Mucosa of descending colon (tissue), 3 donors: ENCODE measurements at regions not wholly inside any gene's neighbourhood (a gene's known extent, or its start where the extent isn't known, plus 50 kb on each side); places are given as distances from the start of the nearest gene placed in this dataset.

Source experiments
- ATAC-seq: fragments of 200-7000 bp; cut with Tn5 transposase; one replicate; pipeline ENCODE4 v1.9.1; 2020; ENCODE audit warnings: mild to moderate bottlenecking, moderate library complexity
- DNase-seq, 3 donors: peaks; one replicate each; pipeline ENCODE4 v3.0.0-alpha.2; 2020
- H3K36me3 ChIP-seq: fragments of 200-600 bp; one replicate; pipeline ENCODE4 v1.8.0; 2021; ENCODE audit warnings: low read depth, mild to moderate bottlenecking
- H3K4me1 ChIP-seq: fragments of 200-600 bp; one replicate; pipeline ENCODE4 v1.8.0; 2021; ENCODE audit warnings: low read depth, mild to moderate bottlenecking
- H3K4me3 ChIP-seq: fragments of 200-600 bp; one replicate; pipeline ENCODE4 v1.8.0; 2021; ENCODE audit warnings: mild to moderate bottlenecking
- H3K9me3 ChIP-seq: fragments of 200-600 bp; one replicate; pipeline ENCODE4 v1.8.0; 2021; ENCODE audit warnings: mild to moderate bottlenecking
- CTCF ChIP-seq: fragments of 200-600 bp; IDR thresholded peaks from one replicate; pipeline ENCODE4 v1.8.0; 2022; ENCODE audit warnings: antibody characterized with exemption, mild to moderate bottlenecking
- intact Hi-C, 2 donors: fragments of 100-400 bp; cut with DNase I in 1 of 2; cut with micrococcal nuclease in 1 of 2; formaldehyde crosslinking; loops; one replicate each; pipeline versions ENCODE4 v1.11.0 to v1.11.1; 2022; cut with DNase I, micrococcal nuclease
- donor health status: DM: no; HTN: no; CAD: no; lungs with moderate emphysema.
- donor health status: DM: no; HTN: no; CAD: no.
- donor health status: DM: no; HTN: yes; CAD: no.

- DNase-seq = no peak
- intact Hi-C loops = no loop called here
- Histone ChIP-seq H3K4me3 (no peak overlapping the region), H3K9me3 (no peaks in the 10 kb centered on the region), H3K36me3 (no peaks in the 10 kb centered on the region), H3K4me1 (no peaks in the 10 kb centered on the region)
- TF ChIP-seq CTCF = no peak
- peak; percentile 43 for ATAC-seq
Measured at GRCh38 chr11:128334311-128335044, 252.9 kb downstream of the ETS1 start.

GRCh38 chr11:128331317-128331716 is 256.0 kb downstream of the ETS1 start:
- H3K4me3 ChIP-seq = no peak overlapping the region
- no peaks in the 10 kb centered on the region for H3K36me3 ChIP-seq
- intact Hi-C loops = no loop called here
- DNase-seq (no peak), ATAC-seq (no peak)
- TF ChIP-seq CTCF = no peak
- no peaks in the 10 kb centered on the region for H3K4me1 ChIP-seq
- H3K9me3 ChIP-seq = no peaks in the 10 kb centered on the region

- Histone ChIP-seq H3K4me3 (no peak overlapping the region), H3K9me3 (no peaks in the 10 kb centered on the region), H3K36me3 (no peaks in the 10 kb centered on the region), H3K4me1 (no peaks in the 10 kb centered on the region)
- no peak for TF ChIP-seq CTCF
- intact Hi-C loops = no loop called here
- DNase-seq (no peak), ATAC-seq (no peak)
Measured at GRCh38 chr11:128330203-128330602, 257.2 kb downstream of the ETS1 start.

- ATAC-seq (no peak), DNase-seq (no peak)
- no peak overlapping the region for H3K4me3 ChIP-seq
- no peaks in the 10 kb centered on the region for H3K36me3 ChIP-seq
- intact Hi-C loops = no loop called here
- no peaks in the 10 kb centered on the region for H3K4me1 ChIP-seq
- no peaks in the 10 kb centered on the region for H3K9me3 ChIP-seq
- TF ChIP-seq CTCF = no peak
Measured at GRCh38 chr11:128328955-128329551, 258.3 kb downstream of the ETS1 start.

- H3K4me3 ChIP-seq = no peak overlapping the region
- peaks cover 5% of the 10 kb centered on the region for H3K4me1 ChIP-seq
- DNase-seq = no peak
- no peak for TF ChIP-seq CTCF
- intact Hi-C loops = no loop called here
- H3K36me3 ChIP-seq = no peaks in the 10 kb centered on the region
- ATAC-seq = no peak
- H3K9me3 ChIP-seq = no peaks in the 10 kb centered on the region
Measured at GRCh38 chr11:128327274-128327673, 260.1 kb downstream of the ETS1 start.
